Large intestine (tissue), 3 donors: ENCODE measurements at regions not wholly inside any gene's neighbourhood (a gene's known extent, or its start where the extent isn't known, plus 50 kb on each side); places are given as distances from the start of the nearest gene placed in this dataset.

ENCODE experiments used
- DNase-seq, 2 donors: peaks; one replicate each; pipeline versions ENCODE4 v3.0.0 to v3.0.0-alpha.2; 2013
- H3K27ac ChIP-seq: one replicate; pipeline ENCODE4 v1.5.1; 2013; ENCODE audit warnings: low read length
- H3K27me3 ChIP-seq: 2 replicates; pipeline ENCODE4 v1.6.1; 2013; ENCODE audit warnings: low read length; ENCODE audit not compliant: control insufficient read depth, insufficient read depth
- H3K36me3 ChIP-seq: 2 replicates; pipeline ENCODE4 v1.6.1; 2013; ENCODE audit warnings: low read length; ENCODE audit not compliant: control insufficient read depth, insufficient read depth
- H3K4me1 ChIP-seq: one replicate; pipeline ENCODE4 v1.6.1; 2013; ENCODE audit warnings: low read length; ENCODE audit not compliant: control insufficient read depth, insufficient read depth
- H3K4me3 ChIP-seq: one replicate; pipeline ENCODE4 v1.5.1; 2013; ENCODE audit warnings: low read length
- H3K9me3 ChIP-seq: one replicate; pipeline ENCODE4 v1.6.1; 2013; ENCODE audit warnings: mild to moderate bottlenecking, low read depth, low read length, moderate library complexity; ENCODE audit not compliant: control insufficient read depth
- WGBS: methylation state at CpG from one replicate; pipeline ENCODE4 v1.1.5; 2013; ENCODE audit warnings: low lambda C conversion rate; ENCODE audit not compliant: insufficient coverage; 5-methylcytosine and 5-hydroxymethylcytosine counted together

GRCh38 chr4:83704786-83705185, 168.9 kb downstream of the GPAT3 start:
- no CpG with 5 or more reads among the region's 2 CpGs for WGBS
- Histone ChIP-seq H3K4me1 (no peaks in the 10 kb centered on the region), H3K9me3 (peaks cover 7% of the 10 kb centered on the region), H3K27me3 (no peaks in the 10 kb centered on the region), H3K27ac (no peak overlapping the region), H3K36me3 (no peaks in the 10 kb centered on the region), H3K4me3 (no peak overlapping the region)
- no peak for DNase-seq

GRCh38 chr4:83703752-83704151, 167.8 kb downstream of the GPAT3 start:
- peaks cover 7% of the 10 kb centered on the region for H3K9me3 ChIP-seq
- DNase-seq, result no peak
- no peaks in the 10 kb centered on the region for H3K27me3 ChIP-seq
- H3K36me3 ChIP-seq, result no peaks in the 10 kb centered on the region
- 90% methylated on average over 1 of the region's 1 CpG for WGBS
- H3K27ac ChIP-seq, result no peak overlapping the region
- H3K4me3 ChIP-seq, result no peak overlapping the region
- no peaks in the 10 kb centered on the region for H3K4me1 ChIP-seq

- H3K4me3 ChIP-seq, result no peak overlapping the region
- DNase-seq, result no peak
- no peaks in the 10 kb centered on the region for H3K36me3 ChIP-seq
- H3K4me1 ChIP-seq, result no peaks in the 10 kb centered on the region
- H3K9me3 ChIP-seq, result peaks cover 7% of the 10 kb centered on the region
- H3K27me3 ChIP-seq, result no peaks in the 10 kb centered on the region
- no peak overlapping the region for H3K27ac ChIP-seq
- no CpG with 5 or more reads among the region's 1 CpG for WGBS
Observed at GRCh38 chr4:83701041-83701440, 165.1 kb downstream of the GPAT3 start.

GRCh38 chr4:83699358-83699757, 163.4 kb downstream of the GPAT3 start:
- no peaks in the 10 kb centered on the region for H3K36me3 ChIP-seq
- no peak for DNase-seq

GRCh38 chr4:83692028-83692427, 156.1 kb downstream of the GPAT3 start:
- H3K4me1 ChIP-seq, result no peaks in the 10 kb centered on the region
- DNase-seq, result no peak
- H3K27ac ChIP-seq, result no peak overlapping the region
- H3K27me3 ChIP-seq, result peaks cover 2% of the 10 kb centered on the region
- no CpG with 5 or more reads among the region's 1 CpG for WGBS
- no peaks in the 10 kb centered on the region for H3K36me3 ChIP-seq
- no peaks in the 10 kb centered on the region for H3K9me3 ChIP-seq
- H3K4me3 ChIP-seq, result no peak overlapping the region

More at GRCh38 chr4:83699358-83699757, 163.4 kb downstream of the GPAT3 start:
- no peaks in the 10 kb centered on the region for H3K4me1 ChIP-seq
- no peak overlapping the region for H3K4me3 ChIP-seq
- 100% methylated on average over 1 of the region's 1 CpG for WGBS
- H3K9me3 ChIP-seq, result peaks cover 7% of the 10 kb centered on the region
- H3K27ac ChIP-seq, result no peak overlapping the region
- peaks cover 2% of the 10 kb centered on the region for H3K27me3 ChIP-seq

GRCh38 chr4:83686166-83686565, 150.3 kb downstream of the GPAT3 start:
- Histone ChIP-seq H3K27me3 (no peaks in the 10 kb centered on the region), H3K9me3 (no peaks in the 10 kb centered on the region), H3K27ac (no peak overlapping the region), H3K4me1 (no peaks in the 10 kb centered on the region), H3K4me3 (no peak overlapping the region), H3K36me3 (no peaks in the 10 kb centered on the region)
- 20% methylated on average over 1 of the region's 2 CpGs for WGBS
- no peak for DNase-seq

- no peak for DNase-seq
- Histone ChIP-seq H3K36me3 (no peaks in the 10 kb centered on the region), H3K9me3 (no peaks in the 10 kb centered on the region), H3K4me3 (no peak overlapping the region), H3K27me3 (peaks cover 3% of the 10 kb centered on the region), H3K4me1 (no peaks in the 10 kb centered on the region), H3K27ac (no peak overlapping the region)
- WGBS, result no CpG with 5 or more reads among the region's 1 CpG
Observed at GRCh38 chr4:83679692-83680091, 143.8 kb downstream of the GPAT3 start.

GRCh38 chr4:83679254-83679653, 143.3 kb downstream of the GPAT3 start:
- Histone ChIP-seq H3K4me1 (no peaks in the 10 kb centered on the region), H3K36me3 (no peaks in the 10 kb centered on the region), H3K27me3 (peaks cover 3% of the 10 kb centered on the region), H3K27ac (no peak overlapping the region), H3K4me3 (no peak overlapping the region), H3K9me3 (no peaks in the 10 kb centered on the region)
- 92% methylated on average over 2 of the region's 3 CpGs for WGBS
- DNase-seq, result no peak

- H3K4me3 ChIP-seq, result no peak overlapping the region
- 100% methylated on average over 1 of the region's 3 CpGs for WGBS
- H3K27ac ChIP-seq, result no peak overlapping the region
- no peak for DNase-seq
- peaks cover 5% of the 10 kb centered on the region for H3K27me3 ChIP-seq
- H3K4me1 ChIP-seq, result no peaks in the 10 kb centered on the region
- no peaks in the 10 kb centered on the region for H3K9me3 ChIP-seq
- H3K36me3 ChIP-seq, result no peaks in the 10 kb centered on the region
Observed at GRCh38 chr4:83677656-83678055, 141.7 kb downstream of the GPAT3 start.

GRCh38 chr4:83664741-83665140, 128.8 kb downstream of the GPAT3 start:
- no peak overlapping the region for H3K27ac ChIP-seq
- no peaks in the 10 kb centered on the region for H3K9me3 ChIP-seq
- no CpG with 5 or more reads among the region's 5 CpGs for WGBS
- no peak for DNase-seq
- H3K36me3 ChIP-seq, result no peaks in the 10 kb centered on the region
- peaks cover 6% of the 10 kb centered on the region for H3K27me3 ChIP-seq
- no peak overlapping the region for H3K4me3 ChIP-seq
- no peaks in the 10 kb centered on the region for H3K4me1 ChIP-seq

GRCh38 chr4:83664071-83664470, 128.2 kb downstream of the GPAT3 start:
- Histone ChIP-seq H3K9me3 (no peaks in the 10 kb centered on the region), H3K4me3 (no peak overlapping the region), H3K27me3 (peaks cover 6% of the 10 kb centered on the region), H3K27ac (no peak overlapping the region), H3K36me3 (no peaks in the 10 kb centered on the region), H3K4me1 (no peaks in the 10 kb centered on the region)
- DNase-seq, result no peak
- no CpG with 5 or more reads among the region's 10 CpGs for WGBS
